NCI-H1436 (cell line): ENCODE measurements at regions not wholly inside any gene's neighbourhood (a gene's known extent, or its start where the extent isn't known, plus 50 kb on each side); places are given as distances from the start of the nearest gene placed in this dataset.

Experiments
- DNase-seq: peaks from one replicate; lab custom pipeline; 2025; lab: John Stamatoyannopoulos, UW

DNA sequence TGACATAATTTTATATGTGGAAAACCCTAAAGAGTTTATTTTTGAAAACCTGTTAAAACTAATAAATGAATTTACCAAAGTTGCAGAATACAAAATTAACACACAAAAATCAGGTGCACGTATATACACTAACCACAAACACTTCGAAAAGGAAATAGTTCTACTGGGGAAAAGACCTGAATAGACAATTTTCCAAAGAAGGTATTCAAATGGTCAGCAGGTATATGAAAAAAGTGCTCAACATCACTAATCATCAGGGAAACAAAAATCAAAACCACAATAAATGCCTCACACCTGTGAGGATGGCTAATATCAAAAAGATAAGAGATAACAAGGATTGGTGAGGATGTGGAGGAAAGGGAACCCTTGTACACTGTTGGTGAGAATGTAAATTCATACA lies 110.6 kb downstream of the PXDC1 start:
- DNase-seq, result no peak

DNA sequence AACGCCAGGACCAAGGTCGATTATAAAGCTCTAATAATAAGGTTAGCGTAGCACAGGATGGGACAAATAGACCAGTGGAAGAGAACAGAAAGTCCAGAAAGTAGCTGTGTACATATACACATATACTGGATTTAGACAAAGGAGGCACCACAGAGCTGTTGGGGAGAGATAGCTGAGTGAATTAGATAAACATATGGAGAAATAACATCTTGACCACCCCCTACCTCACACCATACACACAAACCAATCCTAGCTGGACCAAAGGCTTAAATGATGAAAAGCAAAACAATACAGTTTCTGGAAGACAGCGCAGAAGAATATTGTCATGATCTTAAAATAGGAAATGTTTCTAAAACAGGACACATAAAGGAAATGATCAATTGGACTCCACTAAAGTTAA lies 112.9 kb downstream of the PXDC1 start:
- DNase-seq, result no peak

DNA sequence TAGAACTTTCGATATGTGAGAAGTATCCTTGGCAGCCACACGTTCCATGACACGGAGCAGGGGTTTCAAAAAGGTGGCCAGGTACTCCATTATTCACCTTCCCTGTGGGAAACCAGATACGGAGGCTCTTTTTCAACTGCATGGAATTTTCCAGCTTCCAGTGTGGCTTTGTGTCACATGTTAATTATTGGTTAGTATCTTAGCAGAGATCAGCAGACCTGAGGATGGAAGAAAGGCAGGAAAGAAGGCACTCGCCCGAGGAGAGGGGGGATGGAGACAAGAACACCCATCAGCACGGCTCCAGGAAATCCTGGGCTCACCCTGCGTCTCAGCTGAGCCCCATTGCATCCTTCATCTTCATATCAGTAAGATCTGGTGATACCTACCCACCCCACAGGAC lies 115.5 kb downstream of the PXDC1 start:
- no peak for DNase-seq

DNA sequence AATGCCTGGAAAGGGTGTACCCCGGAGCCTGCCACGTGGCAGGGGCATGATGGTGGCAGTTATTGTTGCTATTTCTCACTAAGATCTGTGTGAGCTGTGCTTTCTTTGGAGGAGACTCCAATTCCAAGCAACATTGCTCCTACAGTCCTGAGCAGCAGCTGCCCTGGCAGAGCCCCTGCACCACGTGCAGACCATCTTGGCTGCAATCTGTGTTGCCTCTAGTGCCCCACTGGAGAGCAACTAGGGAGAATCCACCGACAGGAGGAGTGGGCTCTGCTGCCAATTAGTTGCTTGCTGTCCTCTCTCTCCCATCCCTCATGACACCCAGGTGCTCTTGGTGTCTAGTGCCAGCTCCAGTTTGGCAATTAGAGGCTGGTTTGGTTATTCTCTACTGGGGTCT lies 116.0 kb downstream of the PXDC1 start:
- DNase-seq, result no peak

DNA sequence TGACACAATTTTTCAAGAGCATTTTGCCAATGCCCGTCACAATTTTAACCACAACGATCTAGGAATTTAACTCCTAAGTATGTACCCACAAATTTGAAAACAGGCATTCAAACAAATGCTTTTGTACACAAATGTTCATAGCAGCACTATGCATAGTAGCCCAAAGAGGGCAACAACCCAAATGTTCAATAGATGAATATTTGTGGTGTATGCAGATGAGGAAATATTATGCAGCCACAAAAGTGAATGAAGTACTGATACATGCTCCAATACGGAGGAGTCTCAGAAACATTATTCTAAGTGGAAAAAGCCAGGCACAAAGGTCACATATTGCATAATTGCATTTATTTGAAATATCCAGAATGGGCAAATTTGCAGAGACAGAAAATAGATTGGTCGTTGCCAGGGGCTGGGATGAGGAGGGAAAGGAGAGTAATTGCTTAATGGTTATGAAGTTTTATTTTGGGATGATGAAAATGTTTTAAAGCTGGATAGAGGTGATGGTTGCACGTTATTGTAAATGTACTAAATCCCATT lies 117.2 kb downstream of the PXDC1 start:
- DNase-seq, result no peak

DNA sequence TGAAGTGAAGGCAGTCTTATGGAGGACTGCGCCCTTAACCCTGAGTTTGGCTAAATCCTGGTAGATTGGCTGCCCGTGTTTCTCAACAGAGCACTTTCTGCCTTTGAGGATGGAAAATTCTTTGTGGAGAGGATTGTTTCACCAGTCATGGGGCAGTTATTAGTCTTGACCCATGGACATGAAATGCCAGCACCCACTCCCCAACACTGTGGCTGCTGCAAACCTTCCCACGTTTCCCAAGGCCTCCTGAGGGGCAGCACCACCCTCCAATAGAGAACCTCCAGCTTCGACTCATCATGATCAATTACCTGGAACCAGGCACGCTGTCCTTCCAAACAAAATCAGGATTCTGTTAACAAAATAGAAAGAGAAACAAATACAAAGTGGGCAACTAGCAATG lies 117.8 kb downstream of the PXDC1 start:
- no peak for DNase-seq

DNA sequence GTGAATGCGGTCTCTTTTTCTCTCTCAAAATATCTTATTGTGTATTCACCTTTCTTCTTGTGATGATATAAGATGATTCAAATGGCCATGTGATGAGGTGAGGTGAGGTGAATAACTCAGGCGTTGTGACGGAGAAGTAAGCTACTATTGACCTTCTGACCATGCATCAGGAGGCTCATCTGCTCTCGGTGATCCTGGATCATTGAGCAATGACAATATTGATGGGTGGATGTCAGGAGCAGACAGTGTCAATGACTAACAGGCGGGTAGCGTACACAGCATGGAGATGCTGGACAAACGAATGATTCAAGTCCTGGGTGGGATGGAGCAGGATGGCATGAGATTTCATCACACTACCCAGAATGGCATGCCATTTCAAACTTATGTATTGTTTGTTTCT lies 119.6 kb downstream of the PXDC1 start:
- DNase-seq, result no peak

DNA sequence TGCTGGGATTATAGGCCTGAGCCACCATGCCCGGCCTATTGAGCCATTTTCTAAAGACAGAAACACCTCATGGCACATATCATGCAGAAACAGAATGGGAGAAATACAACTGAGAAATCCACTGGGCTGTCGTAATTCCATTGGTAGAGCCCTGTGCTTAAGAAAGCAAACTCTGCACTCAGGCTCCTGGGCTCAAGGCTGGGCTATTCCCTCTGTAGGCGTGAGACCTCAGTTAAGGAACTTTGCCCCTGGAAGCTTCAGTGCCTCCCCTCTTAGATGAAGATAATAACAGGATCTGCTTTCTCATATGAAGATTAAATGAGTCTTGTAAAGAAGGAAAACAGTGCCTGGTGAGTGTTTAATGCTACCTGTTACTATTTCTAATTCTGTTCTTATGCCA lies 120.3 kb downstream of the PXDC1 start:
- no peak for DNase-seq

DNA sequence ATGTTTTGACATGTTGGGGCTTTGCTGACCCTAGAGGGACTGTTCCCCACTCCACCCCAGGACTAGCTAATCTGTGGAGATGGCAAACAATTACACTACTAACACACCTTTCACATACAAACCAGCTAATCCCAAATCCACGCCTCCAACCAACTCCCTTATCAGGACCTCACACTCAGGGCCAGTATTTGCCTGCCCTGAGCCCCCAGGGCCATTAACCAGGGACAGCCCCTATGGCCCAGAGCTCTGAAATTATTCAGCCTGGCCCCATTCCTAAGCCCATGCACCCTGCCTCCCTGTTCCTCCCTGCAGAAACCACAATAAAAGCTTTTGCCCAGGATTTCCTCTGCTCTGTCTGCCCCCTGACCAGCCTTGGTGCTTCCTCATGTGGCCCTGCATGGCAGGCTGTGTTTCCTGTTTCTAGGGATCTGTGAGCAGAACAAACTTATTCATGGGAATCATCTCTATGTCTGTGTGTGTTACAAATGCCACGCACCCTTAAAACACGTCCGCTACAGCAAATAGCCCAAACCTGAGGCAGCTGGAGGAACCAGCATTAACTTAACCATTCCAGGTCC lies 121.2 kb downstream of the PXDC1 start:
- DNase-seq, result no peak

DNA sequence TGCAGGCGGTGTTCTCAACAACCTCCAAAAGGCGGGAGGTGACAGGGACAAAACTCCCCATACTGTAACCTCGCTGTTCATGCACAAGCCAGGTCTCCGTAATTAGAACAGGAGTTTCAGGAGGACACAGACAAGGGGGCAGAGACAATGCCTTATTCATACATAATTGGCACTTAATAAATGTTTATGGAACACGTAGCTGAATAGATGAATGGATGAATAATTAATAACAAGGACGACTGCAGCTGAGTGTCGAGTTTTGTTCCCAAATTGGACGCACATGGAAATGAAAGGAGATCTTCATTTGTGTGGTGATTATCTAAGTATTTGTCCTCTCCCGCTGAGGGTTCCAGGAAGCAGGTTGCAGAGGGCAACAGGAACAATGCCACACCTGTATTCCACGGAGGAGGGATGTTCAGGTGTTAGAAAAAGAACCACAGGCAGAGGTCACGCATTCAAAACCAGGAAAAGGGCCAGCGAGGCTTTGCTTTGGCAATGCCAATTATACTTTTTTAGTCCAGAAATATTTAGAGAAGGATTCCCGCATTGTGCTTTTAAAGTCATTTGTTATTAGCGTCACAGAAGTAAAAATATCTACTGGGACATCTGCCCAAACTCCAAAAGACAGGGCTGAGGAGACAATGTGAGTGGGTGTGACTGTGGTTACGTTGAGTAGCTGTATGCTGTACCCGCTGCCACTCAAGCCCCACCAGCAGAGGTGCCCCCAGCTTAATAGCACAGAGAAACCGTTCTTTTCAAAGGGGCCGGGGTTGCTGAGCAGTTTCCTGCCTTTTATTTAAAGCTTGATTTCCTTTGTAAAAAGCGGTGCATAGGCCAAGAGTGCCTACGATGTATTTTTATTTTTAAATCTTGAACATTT lies 123.3 kb downstream of the PXDC1 start:
- no peak for DNase-seq

DNA sequence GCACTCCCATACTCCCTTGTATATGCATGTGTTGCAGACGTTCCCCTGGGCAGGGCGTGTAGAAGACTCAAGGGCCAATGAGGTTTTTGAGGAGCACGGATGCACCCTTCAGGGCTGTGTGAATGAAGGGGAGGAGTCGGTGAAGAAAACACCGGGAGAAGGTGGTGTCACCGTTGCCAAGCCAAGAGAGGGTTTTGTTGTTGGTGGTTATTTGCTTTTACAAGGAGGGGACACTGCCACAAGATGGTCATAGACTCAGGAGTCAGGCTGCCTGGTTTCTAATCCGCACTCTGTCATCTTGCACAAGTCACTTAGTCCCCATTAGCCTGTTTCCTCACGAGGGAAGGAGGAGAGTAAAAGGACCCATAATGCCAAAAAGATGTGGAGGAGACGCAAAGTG lies 124.0 kb downstream of the PXDC1 start:
- no peak for DNase-seq

DNA sequence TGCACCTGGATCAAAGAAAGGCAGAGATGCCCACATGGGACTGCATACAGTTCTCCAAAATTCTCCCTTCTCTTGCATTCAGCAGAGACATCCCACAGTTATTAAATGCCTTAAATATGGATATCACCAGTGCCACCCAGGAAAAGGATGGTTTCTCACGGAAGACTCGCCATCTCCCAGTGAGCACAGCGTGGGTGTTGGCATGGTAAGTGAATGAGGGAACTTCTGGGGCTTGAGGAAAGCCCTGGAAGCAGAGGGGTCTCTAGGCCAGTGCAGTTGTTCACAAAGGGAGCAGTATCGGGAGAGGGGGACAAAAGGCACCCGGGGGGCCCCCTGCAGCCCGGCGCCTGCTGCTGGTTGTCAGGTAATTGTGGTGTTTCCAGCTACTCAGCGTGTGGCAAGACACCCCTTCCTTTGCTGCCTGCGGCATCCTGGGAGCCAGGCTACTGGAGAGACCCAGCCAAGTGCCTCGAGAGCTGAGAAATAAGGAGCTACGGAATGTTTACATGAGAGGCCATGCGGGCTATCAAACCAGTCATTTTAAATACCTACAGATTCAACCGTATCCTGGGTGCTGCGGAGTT lies 125.4 kb downstream of the PXDC1 start:
- no peak for DNase-seq

DNA sequence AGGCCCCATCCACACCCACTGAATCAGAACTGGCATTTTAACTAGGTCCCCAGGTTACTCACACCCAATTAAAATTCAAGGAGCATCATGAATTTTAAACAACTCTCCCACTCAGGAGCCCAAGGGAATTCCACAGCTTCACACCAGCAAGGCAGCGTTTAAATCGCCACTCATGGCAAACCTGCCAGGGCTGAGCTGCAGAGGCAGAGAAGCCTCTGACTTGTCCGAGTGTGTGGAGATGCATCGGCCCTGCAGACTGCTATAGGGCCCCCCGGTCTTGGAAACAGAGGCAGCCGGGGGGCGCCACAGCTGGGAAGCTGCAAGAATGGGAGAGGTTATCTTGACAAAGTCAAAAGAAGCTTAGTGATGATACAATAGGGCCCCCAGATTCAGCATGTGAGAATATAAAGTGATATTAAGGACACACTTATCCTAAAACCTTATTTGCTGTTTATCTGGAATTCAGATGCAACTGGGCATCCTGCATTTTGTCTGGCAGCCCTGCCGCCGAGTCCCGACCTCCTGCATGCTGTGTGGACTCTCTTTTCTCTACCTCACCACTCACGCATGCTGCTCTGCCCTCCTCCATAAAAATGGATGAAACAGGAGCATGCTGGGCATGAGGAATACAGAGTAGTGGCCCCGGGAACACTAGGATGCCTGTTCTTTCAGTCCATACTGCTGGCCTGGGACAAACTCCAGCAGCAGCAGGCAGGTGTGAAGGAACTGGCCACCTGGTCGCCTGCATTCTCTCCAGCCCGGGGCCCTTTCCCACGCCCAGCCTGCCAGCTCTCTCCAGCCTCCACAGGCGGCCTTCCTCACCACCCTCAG lies 126.1 kb downstream of the PXDC1 start:
- no peak for DNase-seq

DNA sequence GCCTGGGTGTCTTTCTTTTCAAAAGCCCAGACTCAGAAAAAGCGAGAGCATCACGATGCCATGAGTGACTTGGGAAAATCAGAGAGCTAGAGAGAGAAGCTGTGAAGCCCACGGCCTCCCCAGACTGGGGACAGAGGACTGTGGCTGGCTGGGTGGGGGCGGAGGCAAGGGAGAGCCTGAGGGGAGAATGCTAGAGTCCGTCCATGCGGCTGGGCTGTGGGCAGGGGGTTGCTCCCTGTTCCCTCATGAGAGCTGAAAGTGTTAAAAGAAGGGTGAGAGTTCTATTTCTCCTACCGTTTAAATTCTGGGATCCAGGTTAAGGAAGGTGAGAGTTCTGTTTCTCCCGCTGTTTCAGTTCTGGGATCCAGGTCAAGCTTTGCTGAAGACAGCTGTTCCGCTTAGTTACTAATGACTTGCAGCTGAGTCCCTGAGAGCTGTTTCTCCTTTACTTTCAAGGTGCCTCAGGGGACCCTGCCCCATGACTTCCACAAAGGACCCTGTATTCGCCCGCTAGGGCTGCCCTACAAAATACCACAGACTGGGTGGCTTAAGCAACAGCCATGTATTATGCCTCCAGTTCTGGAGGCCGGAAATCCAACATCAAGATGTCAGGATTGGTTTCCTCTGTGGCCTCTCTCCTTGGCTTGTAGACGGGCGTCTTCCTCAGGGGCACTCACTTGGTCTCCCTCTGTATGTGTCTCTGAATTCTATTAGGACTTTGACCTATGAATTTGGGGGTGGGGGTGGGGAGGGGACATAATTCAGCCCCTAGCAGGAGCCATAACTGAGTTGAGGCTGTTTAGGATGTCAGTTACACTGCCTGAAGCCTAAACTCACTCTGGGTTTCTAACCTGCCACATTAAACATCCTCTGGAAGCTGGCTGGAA lies 127.0 kb downstream of the PXDC1 start:
- no peak for DNase-seq

DNA sequence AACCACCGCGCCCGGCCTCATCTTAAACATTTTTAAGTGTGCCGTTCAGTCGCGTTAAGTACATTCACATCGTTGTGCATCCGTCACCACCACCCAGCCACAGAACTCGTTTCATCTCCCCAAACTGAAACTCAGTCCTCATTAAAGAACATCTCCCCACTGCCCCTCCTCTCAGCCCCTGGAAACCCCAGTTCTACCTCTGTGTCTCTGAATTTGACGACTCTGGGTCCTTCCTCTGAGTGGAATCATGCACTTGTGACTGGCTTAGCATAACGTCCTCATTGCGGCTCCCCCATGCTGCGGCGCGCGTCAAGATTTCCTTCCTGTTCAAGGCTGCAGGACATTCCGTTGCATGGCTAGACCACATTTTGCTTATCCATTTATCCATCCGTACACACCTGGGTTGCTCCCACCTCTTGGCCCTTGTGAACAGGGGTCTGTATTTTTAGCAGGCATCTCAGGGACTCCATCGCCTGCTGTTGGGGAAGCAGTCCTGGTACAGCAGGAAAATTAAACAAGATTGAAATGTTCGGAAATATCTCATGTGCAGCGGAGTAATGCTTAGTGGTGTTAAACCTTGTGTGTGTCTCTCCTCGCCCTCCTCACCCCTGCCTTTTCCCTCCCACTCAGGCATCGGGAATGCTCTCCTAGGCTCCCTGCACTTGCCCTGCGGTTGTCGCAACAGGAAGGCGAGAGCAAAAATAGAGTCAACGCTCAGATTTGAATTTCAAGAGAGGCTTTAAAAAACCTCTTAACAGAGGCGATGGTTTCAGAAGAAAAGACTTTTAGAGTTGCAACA lies 127.9 kb downstream of the PXDC1 start:
- no peak for DNase-seq

DNA sequence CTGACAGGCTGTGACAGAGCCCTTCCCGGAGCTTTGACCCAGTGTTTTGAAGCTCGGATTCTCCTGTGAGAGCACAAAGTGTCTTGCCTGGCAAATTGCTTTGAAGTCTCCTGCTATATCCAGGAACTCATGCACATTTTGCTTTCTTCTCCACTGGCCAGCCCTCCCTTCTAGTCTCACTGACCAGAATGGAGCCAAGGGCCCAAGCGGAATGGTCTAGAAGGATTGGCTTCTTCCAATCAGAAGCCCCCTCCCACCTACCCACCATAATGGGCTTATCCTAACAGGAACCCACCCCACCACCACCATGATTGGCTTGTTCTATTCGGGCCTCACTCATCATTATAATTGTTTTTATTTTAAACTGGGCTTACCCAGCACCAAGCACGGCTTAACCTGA lies 130.1 kb downstream of the PXDC1 start:
- no peak for DNase-seq

DNA sequence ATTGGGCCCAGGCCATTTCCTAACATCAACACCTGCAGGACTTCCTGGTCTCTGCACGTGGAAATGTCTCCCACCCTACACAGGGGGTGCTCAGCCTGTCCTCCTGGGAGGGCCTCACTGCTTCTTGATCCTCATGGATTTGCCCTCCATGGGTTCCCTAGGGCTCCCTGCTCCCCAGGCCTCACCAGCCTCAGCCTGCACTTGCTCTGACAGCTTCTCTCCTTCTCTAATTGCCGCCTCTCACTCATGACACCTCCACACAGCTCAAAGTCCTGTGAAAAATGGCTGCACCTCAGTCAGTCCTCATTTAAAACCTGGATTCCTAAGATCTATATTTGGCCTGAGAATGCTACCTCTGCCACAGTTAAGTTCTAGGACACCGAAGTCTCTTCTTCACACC lies 130.6 kb downstream of the PXDC1 start:
- no peak for DNase-seq

DNA sequence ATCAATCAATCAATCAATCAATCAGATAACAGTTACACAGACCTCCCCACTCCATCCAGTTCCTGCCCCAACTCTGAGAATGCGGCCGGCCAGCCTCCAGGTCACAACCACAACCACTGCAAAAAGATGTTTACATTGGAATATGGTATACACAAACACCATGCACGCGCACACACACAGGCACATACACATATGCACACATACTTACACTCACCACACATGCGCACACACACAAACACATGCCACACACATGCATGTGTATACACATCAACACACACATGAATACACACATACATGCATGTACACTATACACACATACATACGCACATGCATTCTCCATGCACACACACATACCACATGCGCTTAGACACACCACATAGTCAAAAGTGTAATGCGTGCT lies 131.1 kb downstream of the PXDC1 start:
- DNase-seq, result no peak

DNA sequence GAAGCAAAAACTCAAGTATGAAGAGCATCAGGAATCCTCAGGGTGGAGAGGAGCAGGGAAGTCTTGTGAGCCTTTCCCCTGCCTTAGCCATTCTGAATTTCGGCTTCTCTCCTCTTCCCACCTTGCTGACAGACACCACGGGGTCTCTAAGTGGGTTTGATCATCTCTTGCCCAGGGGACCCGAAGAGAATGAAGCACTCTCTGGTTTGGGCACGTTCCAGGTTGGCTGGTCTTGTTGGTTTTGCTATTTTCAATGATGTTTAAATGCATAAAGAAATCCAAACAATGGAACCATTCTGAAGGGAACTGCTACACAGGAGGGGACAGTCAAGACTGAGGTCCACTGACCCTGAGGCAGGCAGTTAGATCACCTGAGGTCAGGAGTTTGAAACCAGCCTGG lies 131.7 kb downstream of the PXDC1 start:
- DNase-seq, result no peak

DNA sequence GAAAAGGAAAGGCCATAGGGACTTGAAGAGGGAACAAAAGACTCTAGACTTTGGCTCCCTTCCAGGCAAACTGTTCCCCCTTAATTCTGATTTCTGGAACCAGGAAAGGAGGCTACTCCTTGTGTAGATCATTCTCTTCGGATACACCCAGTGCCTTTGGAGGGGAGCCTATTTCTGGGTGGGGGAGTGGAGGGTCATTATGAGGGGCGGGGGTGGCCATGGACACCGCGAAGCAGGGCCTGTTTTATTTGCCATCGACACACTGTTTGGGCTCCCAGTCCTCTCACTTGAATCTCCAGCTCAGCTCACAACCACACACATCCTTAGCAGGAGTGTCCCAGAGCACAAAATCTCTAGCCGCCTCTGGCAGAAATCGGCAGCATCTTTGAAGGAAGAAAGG lies 132.3 kb downstream of the PXDC1 start:
- no peak for DNase-seq

DNA sequence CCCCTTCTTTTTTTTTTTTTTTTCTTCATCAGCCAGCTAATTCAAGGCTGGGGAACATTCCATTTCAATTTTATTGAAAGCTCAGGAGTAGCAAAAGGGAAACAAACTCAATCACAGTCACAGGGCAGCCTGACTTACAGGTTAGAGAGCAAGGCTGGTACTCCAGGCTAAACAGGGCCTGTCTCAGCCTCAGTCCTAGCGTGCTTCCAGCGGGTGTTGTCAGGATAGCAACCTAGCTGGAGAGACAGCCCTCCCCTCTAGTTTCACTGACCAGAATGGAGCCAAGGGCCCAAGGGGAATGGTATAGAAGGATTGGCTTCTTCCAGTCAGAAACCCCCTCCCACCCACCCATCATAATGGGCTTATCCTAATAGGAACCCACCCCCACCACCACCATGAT lies 132.9 kb downstream of the PXDC1 start:
- no peak for DNase-seq
